GM21737 (cell line): ENCODE measurements at regions not wholly inside any gene's neighbourhood (a gene's known extent, or its start where the extent isn't known, plus 50 kb on each side); places are given as distances from the start of the nearest gene placed in this dataset.

Experiments used
- ATAC-seq: cut with Tn5 transposase; IDR thresholded peaks from one replicate; pipeline ENCODE4 v1.9.1; 2021; ENCODE audit warnings: mild to moderate bottlenecking, moderate library complexity; ENCODE audit not compliant: unreplicated experiment

- ATAC-seq = no peak
Measured at GRCh38 chr16:73610605-73611156, 562.8 kb upstream of the ZFHX3 start.

GRCh38 chr16:73610160-73610559 lies 562.2 kb upstream of the ZFHX3 start:
- ATAC-seq = no peak

DNA sequence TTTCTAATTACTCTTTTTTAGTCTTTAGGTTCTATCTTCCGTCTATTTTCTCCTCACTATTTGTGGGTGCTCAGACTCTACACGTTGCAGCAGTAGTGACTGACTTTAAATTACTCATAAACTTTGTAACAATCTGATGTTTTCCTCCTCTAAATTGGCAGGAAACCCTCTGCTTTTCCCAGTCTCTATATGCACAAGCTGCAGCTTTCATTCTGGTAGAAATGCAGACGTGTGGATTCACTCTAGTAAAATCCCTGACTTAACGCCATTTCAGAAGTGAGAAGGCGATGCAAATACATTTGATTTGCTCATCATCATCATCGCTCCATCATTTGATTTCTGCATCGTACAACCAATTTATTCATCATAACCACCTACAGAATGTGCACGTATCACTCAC lies 561.0 kb upstream of the ZFHX3 start:
- ATAC-seq = no peak

DNA sequence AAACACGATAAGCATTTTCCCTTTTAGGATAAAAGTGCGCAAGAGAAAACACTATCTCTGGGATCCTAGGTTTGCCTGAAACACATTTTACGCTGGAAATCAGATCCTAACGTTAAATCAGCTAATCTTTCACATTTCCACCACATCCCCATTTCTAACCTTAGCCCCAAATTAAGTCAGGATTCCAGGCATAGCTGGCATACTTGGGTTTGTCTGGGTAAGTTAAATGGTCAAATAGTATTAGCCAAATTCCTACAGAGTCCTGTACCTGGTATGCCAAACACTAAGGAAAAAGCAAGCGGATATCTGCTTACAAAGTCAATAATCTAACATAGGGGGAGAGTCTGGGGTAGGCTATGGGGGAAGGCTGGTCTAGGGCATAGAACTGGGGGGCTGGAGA lies 557.4 kb upstream of the ZFHX3 start:
- no peak for ATAC-seq

DNA sequence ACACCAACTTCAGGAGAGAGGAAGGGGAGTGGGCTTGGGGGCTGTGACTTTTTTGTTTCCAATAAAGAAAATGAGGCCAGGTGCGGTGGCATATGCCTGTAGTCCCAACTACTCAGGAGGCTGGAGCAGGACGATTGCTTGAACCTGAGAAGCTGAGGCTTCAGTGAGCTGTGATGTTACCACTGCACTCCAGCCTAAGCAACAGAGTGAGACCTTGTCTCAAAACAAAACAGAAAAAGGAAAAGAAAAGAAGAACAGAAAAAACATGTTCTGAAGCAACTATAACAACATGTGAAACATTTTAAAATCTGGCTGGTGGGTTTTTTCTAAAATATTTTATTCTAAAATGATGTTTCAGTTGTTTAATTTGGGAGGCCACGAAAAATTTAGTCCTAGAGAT lies 554.0 kb upstream of the ZFHX3 start:
- no peak for ATAC-seq

DNA sequence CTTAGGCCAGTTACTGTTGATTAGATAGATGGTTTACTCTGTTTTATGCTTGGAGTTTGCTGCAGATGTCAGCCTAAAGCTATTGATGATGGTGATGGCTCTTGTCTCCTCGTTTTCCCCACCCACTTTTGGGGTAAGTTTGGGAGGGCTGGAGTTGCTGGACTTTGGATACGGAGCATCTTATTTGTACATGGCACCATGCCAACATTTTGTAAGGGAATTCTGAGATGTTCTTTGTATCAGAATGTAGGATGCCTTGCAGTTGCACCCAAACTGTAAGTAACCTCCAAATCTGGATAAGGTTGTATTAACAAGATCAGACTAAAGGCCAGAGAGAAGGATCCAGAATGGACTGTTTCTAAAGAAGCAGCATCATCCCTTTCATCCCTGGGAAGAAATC lies 551.9 kb upstream of the ZFHX3 start:
- ATAC-seq = no peak

DNA sequence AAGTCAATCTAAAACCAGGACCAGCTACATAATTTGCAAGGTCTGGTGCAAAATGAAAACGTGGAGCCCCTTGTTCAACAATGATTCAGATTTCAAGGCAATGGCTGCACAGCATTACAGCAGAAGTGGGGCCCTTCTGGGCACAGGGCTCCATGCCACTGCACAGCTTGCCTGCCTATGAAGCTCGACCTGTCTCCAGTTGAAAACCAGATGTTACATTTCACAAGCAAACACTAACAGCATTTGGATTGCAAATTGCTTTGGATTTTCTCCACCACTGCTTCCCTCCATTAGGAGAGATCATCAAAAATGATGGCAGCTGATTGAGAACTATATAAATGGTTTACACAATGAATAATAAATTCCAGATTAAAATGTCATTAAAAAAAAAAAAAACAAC lies 551.4 kb upstream of the ZFHX3 start:
- ATAC-seq = no peak

DNA sequence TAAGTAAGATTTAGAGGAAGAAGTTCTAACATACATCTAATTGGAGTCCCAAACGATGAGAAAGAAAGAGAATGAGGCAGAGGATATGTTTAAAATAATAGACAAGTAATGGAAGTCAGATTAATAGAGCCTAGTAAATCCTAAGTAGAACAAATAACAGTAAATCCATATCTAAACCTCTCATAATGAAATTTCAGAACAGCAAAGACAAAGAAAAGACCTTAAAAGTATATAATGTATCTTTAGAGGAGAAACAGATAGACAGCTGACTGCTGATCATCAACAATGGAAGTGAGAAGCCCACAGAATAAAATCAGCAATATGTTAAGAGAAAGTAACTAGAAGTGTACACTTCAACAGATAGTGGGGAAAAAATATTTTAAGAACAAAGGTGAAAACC lies 536.2 kb upstream of the ZFHX3 start:
- no peak for ATAC-seq

DNA sequence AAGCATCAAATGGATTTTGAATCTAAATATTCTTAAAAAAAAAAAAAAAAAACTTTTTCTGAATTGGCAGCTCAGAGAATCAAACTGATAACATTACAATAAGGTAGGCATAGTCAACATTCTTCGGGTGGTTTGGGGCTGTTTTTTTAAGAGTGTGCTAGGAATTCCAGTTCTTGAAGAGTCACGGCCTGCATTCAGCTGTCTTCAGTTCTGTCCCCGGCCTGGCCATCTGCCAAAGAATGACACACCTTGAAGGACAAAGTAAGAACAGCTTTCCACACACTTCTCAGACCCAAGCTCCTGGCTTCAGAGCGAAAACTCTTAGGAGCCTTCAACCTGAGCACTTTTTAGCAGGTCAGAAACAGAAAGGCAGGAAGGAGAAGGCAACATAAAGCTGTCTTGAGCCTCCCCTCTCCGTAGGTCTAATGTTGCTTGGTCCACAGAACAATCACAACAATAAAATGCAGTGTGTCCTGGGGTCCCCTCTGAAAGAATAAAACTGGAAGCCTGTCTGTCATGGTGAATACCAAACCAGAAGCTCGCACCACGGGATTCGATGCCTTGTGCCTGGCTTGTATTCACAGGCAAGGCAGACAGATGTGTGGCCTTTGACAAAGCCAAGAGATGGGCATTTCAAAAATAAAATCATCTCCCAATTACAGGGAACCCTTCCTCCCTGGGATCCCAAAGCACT lies 524.4 kb upstream of the ZFHX3 start:
- no peak for ATAC-seq

- no peak for ATAC-seq
Measured at GRCh38 chr16:73569266-73569980, 521.5 kb upstream of the ZFHX3 start.

- ATAC-seq = no peak
Measured at GRCh38 chr16:73568769-73569168, 520.8 kb upstream of the ZFHX3 start.

DNA sequence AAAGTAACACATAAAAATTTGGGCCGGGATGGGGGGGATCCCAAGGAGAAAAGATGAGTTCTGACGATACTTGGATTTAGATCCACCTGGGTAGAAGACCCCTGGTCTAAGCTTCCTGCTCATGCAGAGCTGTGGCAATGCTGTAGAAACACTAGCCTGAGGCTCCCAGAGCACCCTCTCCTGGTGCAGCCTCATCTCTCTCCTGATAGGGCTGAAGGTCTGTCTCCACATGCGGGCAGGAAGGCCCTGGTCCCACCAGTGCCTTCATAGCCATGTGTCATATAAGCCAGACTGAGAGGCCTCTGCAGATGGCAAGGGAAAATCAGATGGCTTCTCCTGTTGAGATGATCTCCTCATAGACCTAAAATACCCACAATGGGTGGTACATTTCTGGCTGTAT lies 518.0 kb upstream of the ZFHX3 start:
- ATAC-seq = no peak

DNA sequence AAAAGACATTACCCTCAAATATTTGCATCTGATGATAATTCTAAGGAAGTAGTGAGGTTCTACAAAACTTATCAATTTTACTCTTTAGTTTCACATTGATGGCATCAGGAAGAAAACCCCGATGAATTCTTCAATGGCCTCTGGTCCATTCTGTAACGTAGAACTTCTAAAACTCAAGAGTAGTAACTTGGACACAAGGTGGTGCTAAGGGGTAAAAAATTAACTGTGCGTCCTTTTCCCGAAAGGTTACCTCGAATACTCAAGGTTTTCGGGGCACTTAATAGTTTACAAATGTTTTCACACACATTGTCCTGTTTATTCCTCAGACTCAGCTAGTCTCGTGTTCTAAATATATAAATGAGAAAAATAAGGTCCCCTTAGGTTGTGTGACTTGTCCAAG lies 517.3 kb upstream of the ZFHX3 start:
- no peak for ATAC-seq

DNA sequence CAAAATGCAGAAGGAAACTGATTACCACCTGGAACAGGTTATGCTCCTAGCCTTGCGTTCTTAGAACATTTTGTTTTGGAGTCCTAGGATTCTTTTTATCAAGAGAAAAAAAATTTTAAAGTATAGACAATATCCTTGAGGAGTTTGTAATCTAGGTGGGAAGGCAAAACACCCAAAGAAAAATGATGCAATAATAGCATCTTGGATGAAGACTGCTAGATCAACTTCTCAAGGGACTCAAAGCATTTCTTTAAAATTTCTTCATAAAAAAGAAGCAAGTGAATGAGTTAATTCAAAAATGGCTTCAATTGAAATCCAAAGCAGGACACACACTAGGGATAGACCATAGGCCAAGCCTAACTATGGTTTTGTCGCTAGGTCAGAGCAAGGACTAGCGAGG lies 515.8 kb upstream of the ZFHX3 start:
- no peak for ATAC-seq

GRCh38 chr16:73560497-73560896 lies 512.6 kb upstream of the ZFHX3 start:
- ATAC-seq = no peak

DNA sequence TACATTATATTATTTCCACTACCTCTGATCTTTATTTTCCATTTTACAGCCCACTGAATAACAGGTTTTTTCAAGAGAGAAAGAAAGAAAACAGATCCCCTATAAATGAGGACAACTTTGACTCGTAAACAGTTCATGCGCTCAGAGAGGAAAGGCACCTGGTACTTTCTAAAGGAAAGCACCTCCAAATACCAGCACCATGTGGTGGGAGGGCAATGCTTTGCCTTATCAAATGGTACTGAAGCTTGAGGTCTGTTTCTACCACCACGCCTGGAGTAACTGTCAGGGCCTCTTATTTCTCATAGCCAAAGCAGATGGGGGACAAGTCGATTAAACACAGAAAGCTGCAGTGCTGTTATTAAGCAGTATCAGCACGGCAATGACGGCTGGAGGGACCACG lies 510.3 kb upstream of the ZFHX3 start:
- ATAC-seq = no peak

GRCh38 chr16:73553941-73554660 lies 506.2 kb upstream of the ZFHX3 start:
- ATAC-seq = no peak

DNA sequence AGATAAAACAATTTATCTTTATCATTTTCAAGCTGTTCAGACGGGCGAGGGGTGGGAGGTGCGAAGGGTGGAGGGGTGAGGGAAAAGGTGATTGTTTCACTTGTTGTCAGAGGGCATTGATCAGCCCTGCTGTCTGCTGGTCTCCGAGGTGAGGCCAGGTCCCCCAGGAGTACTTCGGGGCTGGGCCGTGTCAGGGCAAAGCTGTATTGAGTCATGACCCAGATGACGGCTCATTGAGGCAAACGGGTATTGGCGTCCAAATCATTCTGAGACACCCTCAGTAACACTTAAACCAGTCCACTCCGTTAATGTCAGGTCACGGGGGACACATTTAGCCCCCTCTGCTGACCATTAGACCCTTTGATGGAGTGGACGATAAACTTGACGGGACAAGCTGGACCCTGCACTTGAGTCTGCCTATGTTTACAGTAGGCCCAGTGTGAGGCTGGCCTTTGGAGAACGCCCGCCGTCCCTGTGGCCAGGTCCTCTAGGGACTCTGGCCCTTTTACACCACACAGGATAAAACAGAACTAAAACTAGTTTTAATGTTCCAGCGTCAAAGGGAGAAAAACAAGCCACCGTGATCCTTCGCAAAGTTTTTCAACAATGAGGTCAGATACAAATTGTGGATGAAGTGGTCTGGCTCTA lies 502.2 kb upstream of the ZFHX3 start:
- no peak for ATAC-seq

- no peak for ATAC-seq
Measured at GRCh38 chr16:73547552-73548403, 499.9 kb upstream of the ZFHX3 start.

DNA sequence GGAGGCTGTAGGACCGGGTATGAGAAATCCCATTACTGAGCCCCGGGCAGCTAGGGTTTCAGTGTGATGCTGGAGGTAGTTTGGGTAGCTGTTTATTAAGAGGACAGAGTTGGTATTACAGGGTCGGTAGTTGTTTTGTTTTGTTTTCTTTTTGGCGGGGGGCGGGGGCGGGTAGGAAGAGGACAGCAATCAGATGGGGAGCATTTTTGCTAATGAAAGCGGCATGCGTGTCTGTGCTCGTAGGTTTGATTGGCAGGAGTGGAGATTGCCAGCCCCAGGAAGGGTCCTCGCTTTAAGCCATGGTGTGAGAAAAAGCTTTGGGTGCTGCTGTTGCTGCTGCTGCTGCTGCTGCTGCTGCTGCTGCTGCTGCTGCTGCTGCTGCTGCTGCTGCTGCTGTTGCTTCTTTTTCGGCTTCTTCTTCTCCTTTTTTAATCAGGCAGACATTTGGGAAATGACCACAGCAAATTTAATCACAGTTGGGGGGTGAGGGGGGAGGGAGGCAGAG lies 498.5 kb upstream of the ZFHX3 start:
- no peak for ATAC-seq
